DOHH2 (cell line): ENCODE measurements at regions not wholly inside any gene's neighbourhood (a gene's known extent, or its start where the extent isn't known, plus 50 kb on each side); places are given as distances from the start of the nearest gene placed in this dataset.

Experiments used
- H3F3A ChIP-seq: fragments of 200-600 bp; sonication (generic), shearing (Covaris generic); 2 replicates; pipeline ENCODE4 v1.6.0; 2016; ENCODE audit warnings: antibody characterized with exemption, mild to moderate bottlenecking; ENCODE audit not compliant: control insufficient read depth, insufficient read depth
- H3K27ac ChIP-seq: fragments of 200-600 bp; sonication (generic); 2 replicates; pipeline ENCODE4 v1.5.1; 2014; ENCODE audit warnings: low read depth, mild to moderate bottlenecking, low read length, moderate library complexity
- H3K27me3 ChIP-seq: fragments of 200-600 bp; sonication (generic); 2 replicates; pipeline ENCODE4 v1.6.1; 2014; ENCODE audit warnings: mild to moderate bottlenecking, low read length, mixed read lengths; ENCODE audit not compliant: control insufficient read depth
- H3K36me3 ChIP-seq: fragments of 200-600 bp; sonication (generic); 2 replicates; pipeline ENCODE4 v1.6.1; 2014; ENCODE audit warnings: mild to moderate bottlenecking, low read length, moderate library complexity, mixed read lengths; ENCODE audit not compliant: control insufficient read depth
- H3K4me1 ChIP-seq: fragments of 200-600 bp; sonication (generic); 2 replicates; pipeline ENCODE4 v1.6.1; 2014; ENCODE audit warnings: mild to moderate bottlenecking, low read length, mixed read lengths; ENCODE audit not compliant: control insufficient read depth
- H3K4me2 ChIP-seq: fragments of 200-600 bp; sonication (generic); 2 replicates; pipeline ENCODE4 v1.6.0; 2014; ENCODE audit warnings: mild to moderate bottlenecking, low read length, moderate library complexity
- H3K4me3 ChIP-seq: fragments of 200-600 bp; sonication (generic); 2 replicates; pipeline ENCODE4 v1.5.1; 2014; ENCODE audit warnings: mild to moderate bottlenecking, low read length, mixed read lengths
- H3K79me2 ChIP-seq: fragments of 200-600 bp; sonication (generic); 2 replicates; pipeline ENCODE4 v1.6.1; 2014; ENCODE audit warnings: mild to moderate bottlenecking, low read length, mixed read lengths; ENCODE audit not compliant: control insufficient read depth
- H3K9me2 ChIP-seq: fragments of 200-600 bp; sonication (generic); replicated peaks from 2 replicates; pipeline ENCODE4 v1.6.1; 2014; ENCODE audit warnings: mild to moderate bottlenecking, low read length, mixed read lengths; ENCODE audit not compliant: control insufficient read depth
- H3K9me3 ChIP-seq: fragments of 200-600 bp; sonication (generic); 2 replicates; pipeline ENCODE4 v1.6.1; 2014; ENCODE audit warnings: antibody characterized with exemption, low read length, mixed read lengths; ENCODE audit not compliant: control insufficient read depth, insufficient read depth
- H4K20me1 ChIP-seq: fragments of 200-600 bp; sonication (generic); 2 replicates; pipeline ENCODE4 v1.6.0; 2014; ENCODE audit warnings: low read depth, mild to moderate bottlenecking, antibody characterized with exemption, low read length, moderate library complexity; ENCODE audit not compliant: control insufficient read depth, insufficient read depth
- CTCF ChIP-seq: fragments of 200-600 bp; sonication (generic); IDR thresholded peaks from one replicate; pipeline ENCODE4 v1.5.1; 2014; ENCODE audit warnings: antibody characterized with exemption, mild to moderate bottlenecking, low read depth, low read length; ENCODE audit not compliant: poor library complexity, severe bottlenecking
- EZH2phosphoT487 ChIP-seq: fragments of 200-600 bp; sonication (generic); IDR thresholded peaks from 2 replicates; pipeline ENCODE4 v1.6.1; 2017; ENCODE audit warnings: borderline replicate concordance, mild to moderate bottlenecking, antibody characterized with exemption, low read length, moderate library complexity, mixed read lengths

DNA sequence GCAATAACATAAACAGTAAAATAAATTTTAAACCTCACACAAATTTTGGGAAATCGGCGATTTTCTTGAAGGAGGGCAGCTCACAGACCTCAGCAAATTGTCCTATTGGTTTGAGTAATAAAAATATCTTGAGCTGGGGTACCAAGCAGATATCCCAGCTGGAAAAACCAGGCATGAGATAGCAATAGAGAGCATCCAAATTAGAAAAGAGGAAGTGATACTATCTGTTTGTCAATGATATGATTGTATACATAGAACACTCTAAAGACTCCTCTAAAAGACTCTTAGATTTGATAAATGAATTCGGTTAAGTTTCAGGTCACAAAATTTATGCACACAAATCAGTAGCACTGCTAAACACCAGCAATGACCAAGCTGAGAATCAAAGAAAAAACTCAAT is 90.5 kb upstream of the ACTRT1 start:
- Histone ChIP-seq H3F3A (no peaks in the 10 kb centered on the region), H3K79me2 (no peaks in the 10 kb centered on the region), H3K9me3 (no peaks in the 10 kb centered on the region), H3K4me2 (no peak overlapping the region), H3K4me3 (no peak overlapping the region), H3K9me2 (no peaks in the 10 kb centered on the region), H3K27ac (no peak overlapping the region), H3K36me3 (no peaks in the 10 kb centered on the region), H3K27me3 (no peaks in the 10 kb centered on the region), H4K20me1 (no peaks in the 10 kb centered on the region), H3K4me1 (no peaks in the 10 kb centered on the region)
- no peak for TF ChIP-seq CTCF
- no peak for TF ChIP-seq EZH2phosphoT487

DNA sequence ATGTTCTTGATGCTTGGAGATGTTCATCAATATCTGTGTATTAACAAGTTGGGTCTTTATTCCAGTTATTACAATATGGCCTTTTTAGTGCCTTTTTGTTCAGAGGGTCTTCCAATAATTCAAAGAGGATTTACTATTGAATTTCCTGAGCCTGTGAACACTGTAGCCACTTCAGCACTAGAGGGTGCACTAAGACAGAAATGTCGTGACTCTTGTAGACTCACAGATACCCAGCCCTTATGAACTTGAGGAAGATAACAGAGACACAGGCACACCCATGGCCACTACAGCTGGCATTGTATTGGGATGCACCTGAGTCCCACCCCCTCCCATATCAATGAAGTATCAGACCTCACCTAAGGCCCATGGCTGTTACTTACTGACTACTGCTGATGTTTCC is 54.4 kb upstream of the ACTRT1 start:
- peak; percentile 40 for TF ChIP-seq CTCF
- no peak for TF ChIP-seq EZH2phosphoT487
- H3K36me3 ChIP-seq: no peaks in the 10 kb centered on the region

GRCh38 chrX:128105659-128106058 is 53.5 kb upstream of the ACTRT1 start:
- H4K20me1 ChIP-seq: no peaks in the 10 kb centered on the region
- H3K9me3 ChIP-seq: no peaks in the 10 kb centered on the region
- no peaks in the 10 kb centered on the region for H3K9me2 ChIP-seq
- TF ChIP-seq CTCF (no peak), EZH2phosphoT487 (no peak)
- H3K27me3 ChIP-seq: no peaks in the 10 kb centered on the region
- H3K4me2 ChIP-seq: no peak overlapping the region
- H3K27ac ChIP-seq: no peak overlapping the region
- H3K36me3 ChIP-seq: no peaks in the 10 kb centered on the region
- no peaks in the 10 kb centered on the region for H3F3A ChIP-seq
- H3K4me1 ChIP-seq: no peaks in the 10 kb centered on the region
- H3K79me2 ChIP-seq: no peaks in the 10 kb centered on the region
- no peak overlapping the region for H3K4me3 ChIP-seq

More for the DNA sequence above, 54.4 kb upstream of the ACTRT1 start:
- H3K4me3 ChIP-seq: no peak overlapping the region
- H3K27me3 ChIP-seq: no peaks in the 10 kb centered on the region
- no peak overlapping the region for H3K4me2 ChIP-seq
- H3K4me1 ChIP-seq: no peaks in the 10 kb centered on the region
- H3K9me3 ChIP-seq: no peaks in the 10 kb centered on the region
- H4K20me1 ChIP-seq: no peaks in the 10 kb centered on the region
- no peak overlapping the region for H3K27ac ChIP-seq
- H3F3A ChIP-seq: no peaks in the 10 kb centered on the region
- H3K9me2 ChIP-seq: no peaks in the 10 kb centered on the region
- H3K79me2 ChIP-seq: no peaks in the 10 kb centered on the region
